Neuron (in vitro differentiated cells): ENCODE measurements at regions not wholly inside any gene's neighbourhood (a gene's known extent, or its start where the extent isn't known, plus 50 kb on each side); places are given as distances from the start of the nearest gene placed in this dataset.

Source experiments
- H2AFZ ChIP-seq: one replicate; pipeline ENCODE4 v1.6.1; 2013; ENCODE audit warnings: low read depth, mild to moderate bottlenecking, inconsistent platforms, low read length, moderate library complexity
- H3K27me3 ChIP-seq: one replicate; pipeline ENCODE4 v1.6.1; 2013; ENCODE audit warnings: low read length; ENCODE audit not compliant: insufficient read depth
- H3K36me3 ChIP-seq: one replicate; pipeline ENCODE4 v1.6.1; 2013; ENCODE audit warnings: low read length; ENCODE audit not compliant: insufficient read depth
- H3K4me1 ChIP-seq: one replicate; pipeline ENCODE4 v1.6.1; 2013; ENCODE audit warnings: low read length; ENCODE audit not compliant: insufficient read depth
- H3K4me3 ChIP-seq: 2 replicates; pipeline ENCODE4 v1.5.1; 2013; ENCODE audit warnings: mild to moderate bottlenecking, low read length, moderate library complexity
- H3K9me3 ChIP-seq: one replicate; pipeline ENCODE4 v1.6.1; 2013; ENCODE audit warnings: low read length

DNA sequence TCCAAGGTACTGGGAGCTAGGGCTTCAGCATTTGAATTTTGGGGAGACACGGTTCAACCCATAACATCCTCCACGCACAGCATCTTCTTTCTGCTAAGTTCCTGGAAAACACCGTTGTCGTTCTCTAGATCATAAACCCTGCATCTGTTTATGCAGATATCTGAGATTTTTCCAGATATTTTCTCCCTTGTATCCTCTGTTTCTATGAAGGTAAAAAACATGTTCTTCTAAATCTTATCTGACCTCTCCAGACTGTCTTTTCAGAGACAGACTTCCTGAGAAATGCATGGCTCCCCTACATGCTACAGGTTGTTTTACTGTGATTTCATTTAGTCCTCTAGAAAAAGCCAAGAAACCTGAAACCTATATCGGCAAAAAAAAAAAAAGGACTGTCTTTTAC lies 152.3 kb upstream of the KLF3 start:
- no peak overlapping the region for H3K4me3 ChIP-seq
- no peaks in the 10 kb centered on the region for H3K4me1 ChIP-seq
- H3K36me3 ChIP-seq: no peaks in the 10 kb centered on the region
- no peak overlapping the region for H2AFZ ChIP-seq
- H3K9me3 ChIP-seq: peaks cover 3% of the 10 kb centered on the region
- H3K27me3 ChIP-seq: no peaks in the 10 kb centered on the region

DNA sequence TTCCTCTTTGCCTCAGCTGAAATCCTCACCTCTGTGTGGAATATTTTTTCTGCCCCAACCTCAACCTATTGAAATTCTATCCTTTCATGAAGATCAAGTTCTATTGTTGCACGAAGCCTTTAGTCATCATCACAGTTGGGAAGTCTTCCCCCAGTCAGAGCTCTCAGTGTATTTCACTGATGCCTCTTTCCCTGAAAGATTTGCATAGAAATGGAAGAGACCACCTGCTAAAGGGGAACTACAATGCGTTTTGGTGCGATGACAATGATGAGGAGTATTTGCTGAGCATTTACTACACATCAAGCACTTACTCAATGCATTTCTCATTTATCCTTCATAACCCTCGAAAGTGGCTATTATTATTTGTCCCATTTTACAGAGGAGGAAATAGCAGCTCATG lies 151.2 kb upstream of the KLF3 start:
- H2AFZ ChIP-seq: no peak overlapping the region
- no peaks in the 10 kb centered on the region for H3K4me1 ChIP-seq
- no peak overlapping the region for H3K4me3 ChIP-seq
- peaks cover 3% of the 10 kb centered on the region for H3K9me3 ChIP-seq
- no peaks in the 10 kb centered on the region for H3K36me3 ChIP-seq
- H3K27me3 ChIP-seq: no peaks in the 10 kb centered on the region

DNA sequence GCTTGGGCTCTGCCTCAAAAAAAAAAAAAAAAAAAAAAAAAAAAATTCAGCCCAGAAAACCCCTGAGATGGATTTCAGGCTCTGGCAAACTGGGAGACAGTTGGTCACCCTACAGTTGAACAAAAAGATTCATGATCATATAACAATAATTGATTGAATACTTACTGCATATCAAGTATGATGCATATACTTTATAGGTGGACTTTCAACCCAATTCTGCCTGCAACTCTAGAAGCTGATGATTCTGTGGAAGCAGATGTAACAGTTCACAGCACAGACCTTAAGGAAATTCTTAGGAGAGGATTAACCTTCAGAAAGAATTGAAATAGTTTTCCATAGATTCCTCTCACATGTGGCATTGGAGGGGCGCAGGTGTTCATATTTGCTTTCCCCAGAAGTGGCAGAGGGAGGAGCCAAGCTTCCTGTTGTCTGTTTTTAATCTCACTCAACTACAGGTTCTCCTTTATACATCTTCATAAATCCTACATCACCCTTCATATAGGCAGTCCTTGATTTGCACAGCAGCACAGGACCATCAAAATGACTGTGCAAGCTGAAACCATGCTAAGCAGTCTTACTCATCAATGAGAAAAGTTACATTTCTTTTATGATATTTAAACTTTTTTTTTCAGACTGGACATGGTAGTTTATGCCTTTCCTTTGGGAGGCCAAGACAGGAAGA lies 149.4 kb upstream of the KLF3 start:
- Histone ChIP-seq H3K4me1 (no peaks in the 10 kb centered on the region), H3K4me3 (no peak overlapping the region), H3K36me3 (no peaks in the 10 kb centered on the region), H3K9me3 (peaks cover 3% of the 10 kb centered on the region), H2AFZ (no peak overlapping the region), H3K27me3 (no peaks in the 10 kb centered on the region)

DNA sequence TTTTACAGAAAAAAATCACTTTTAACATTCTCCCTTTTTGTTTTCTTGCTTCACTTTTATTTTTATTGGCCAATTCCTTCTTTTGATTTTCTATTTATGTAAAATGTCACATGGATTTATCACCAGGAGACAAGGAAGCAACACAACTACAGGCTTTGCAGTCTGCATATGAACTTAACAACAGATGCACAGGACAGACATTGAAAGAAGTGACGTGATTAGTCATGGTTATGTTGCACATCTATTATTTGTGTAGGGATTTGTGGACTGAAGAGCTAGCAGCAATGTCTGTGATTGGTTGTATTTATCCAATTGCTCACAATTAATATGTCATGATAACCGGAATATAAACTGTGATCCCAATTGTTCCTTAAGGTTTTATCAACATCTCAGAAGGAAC lies 147.8 kb upstream of the KLF3 start:
- no peaks in the 10 kb centered on the region for H3K4me1 ChIP-seq
- no peak overlapping the region for H3K4me3 ChIP-seq
- H2AFZ ChIP-seq: no peak overlapping the region
- H3K9me3 ChIP-seq: no peaks in the 10 kb centered on the region
- no peaks in the 10 kb centered on the region for H3K27me3 ChIP-seq
- no peaks in the 10 kb centered on the region for H3K36me3 ChIP-seq

DNA sequence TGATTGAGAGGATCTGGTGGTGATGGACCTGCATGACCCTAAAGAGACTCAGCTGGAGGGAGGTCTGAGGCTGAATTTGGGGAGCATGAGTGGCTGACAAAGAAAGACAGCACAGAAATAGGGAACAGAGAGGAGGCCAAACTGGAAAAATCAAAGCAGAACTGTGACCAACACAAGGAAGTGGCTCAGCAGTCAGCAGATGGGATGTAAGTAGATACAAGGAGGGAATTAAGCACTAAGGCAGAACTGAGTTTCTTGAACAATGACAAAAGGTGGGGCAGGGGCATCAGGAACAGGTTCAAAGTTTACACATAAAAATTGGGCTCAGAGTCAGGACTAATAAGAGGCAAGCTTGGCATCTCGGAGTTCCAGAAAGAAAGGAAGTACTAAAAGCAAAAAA lies 144.3 kb upstream of the KLF3 start:
- Histone ChIP-seq H3K4me1 (no peaks in the 10 kb centered on the region), H3K36me3 (no peaks in the 10 kb centered on the region), H3K27me3 (no peaks in the 10 kb centered on the region), H3K9me3 (peaks cover 4% of the 10 kb centered on the region), H3K4me3 (no peak overlapping the region), H2AFZ (no peak overlapping the region)

DNA sequence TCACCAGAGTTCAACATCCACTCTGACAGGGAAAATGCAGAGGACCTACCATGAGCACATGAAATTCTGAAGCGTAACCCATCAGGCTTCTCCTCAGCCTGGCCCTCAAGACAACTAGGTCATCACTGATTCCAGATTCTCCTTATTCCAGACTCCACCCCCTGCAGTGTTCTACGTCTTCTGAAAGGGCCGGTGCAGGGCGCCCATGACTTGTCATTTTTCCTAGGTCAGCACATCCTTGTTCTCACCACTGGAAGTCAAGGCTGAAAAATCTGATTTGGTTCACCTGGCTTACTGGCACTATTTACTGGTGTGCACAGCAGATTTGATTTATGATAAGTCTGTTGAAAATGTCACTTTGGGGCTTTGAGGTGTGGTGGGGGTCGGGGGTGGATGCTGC lies 140.9 kb upstream of the KLF3 start:
- Histone ChIP-seq H3K36me3 (no peaks in the 10 kb centered on the region), H2AFZ (no peak overlapping the region), H3K4me3 (no peak overlapping the region), H3K27me3 (no peaks in the 10 kb centered on the region), H3K4me1 (no peaks in the 10 kb centered on the region), H3K9me3 (peaks cover 4% of the 10 kb centered on the region)

DNA sequence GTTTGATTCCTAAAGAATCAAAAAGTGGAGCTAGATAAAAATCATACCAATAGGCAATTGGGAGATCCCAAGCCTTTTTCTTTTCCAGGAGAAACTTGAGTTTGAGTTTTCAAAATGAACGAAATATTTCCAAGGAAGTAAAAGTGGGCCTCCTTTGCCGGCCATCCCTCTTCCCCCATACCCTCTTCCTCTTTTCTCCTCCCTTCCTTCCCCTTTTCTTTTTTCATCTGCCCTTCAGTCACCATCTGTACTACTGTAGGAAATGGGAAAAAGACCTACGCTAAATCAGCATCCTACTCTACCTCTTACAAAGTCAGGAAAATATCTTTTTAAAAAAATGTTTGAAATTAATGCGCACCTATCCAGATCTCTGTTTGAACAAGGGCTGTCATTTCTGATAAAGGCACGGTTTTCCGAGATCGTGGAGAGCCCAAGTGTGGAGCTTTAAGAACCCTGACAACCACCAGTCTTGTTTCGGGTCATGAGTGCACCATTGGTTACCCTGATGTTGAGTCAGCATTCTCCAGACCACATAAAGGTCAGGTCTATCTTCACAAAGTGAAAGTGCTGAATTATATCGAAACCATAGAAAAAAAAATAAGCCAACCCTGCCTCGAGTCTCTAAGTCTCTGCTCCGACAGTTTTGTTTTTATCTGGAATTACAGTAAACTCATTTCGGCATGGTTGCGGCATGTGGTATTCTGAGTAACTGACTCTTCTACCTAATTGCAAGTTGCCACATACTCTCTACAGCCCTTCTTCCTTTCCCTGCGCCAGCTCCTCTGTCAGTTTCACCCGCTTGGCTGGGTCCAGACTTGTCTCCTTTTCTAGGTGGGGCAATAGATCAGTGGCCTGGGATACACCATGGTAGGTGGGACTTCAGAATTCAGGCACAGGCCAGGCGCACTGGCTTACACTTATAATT lies 140.2 kb upstream of the KLF3 start:
- H3K27me3 ChIP-seq: no peaks in the 10 kb centered on the region
- peaks cover 4% of the 10 kb centered on the region for H3K9me3 ChIP-seq
- H2AFZ ChIP-seq: no peak overlapping the region
- no peak overlapping the region for H3K4me3 ChIP-seq
- no peaks in the 10 kb centered on the region for H3K36me3 ChIP-seq
- H3K4me1 ChIP-seq: no peaks in the 10 kb centered on the region

DNA sequence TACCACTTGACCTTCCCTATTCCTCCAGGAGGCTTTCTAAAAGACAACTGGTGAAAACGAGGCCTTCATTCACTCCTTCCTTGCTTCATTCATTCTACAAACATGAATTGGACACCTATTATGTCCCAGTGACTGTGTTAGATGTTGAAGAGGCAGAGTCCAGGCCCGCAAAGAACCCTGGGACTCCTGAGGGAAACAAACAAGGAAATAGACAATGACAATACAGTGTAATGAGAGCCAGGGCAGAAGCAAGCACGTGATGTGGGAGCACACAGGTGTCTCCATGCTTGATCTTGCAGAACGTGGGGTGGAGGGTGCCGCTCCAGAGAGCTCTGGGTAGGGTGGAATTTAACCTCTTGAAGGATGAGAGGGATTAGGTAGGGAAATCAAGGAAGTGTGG lies 137.6 kb upstream of the KLF3 start:
- Histone ChIP-seq H3K4me1 (peaks cover 7% of the 10 kb centered on the region), H3K27me3 (no peaks in the 10 kb centered on the region), H3K9me3 (peaks cover 4% of the 10 kb centered on the region), H3K4me3 (no peak overlapping the region), H2AFZ (no peak overlapping the region), H3K36me3 (no peaks in the 10 kb centered on the region)

DNA sequence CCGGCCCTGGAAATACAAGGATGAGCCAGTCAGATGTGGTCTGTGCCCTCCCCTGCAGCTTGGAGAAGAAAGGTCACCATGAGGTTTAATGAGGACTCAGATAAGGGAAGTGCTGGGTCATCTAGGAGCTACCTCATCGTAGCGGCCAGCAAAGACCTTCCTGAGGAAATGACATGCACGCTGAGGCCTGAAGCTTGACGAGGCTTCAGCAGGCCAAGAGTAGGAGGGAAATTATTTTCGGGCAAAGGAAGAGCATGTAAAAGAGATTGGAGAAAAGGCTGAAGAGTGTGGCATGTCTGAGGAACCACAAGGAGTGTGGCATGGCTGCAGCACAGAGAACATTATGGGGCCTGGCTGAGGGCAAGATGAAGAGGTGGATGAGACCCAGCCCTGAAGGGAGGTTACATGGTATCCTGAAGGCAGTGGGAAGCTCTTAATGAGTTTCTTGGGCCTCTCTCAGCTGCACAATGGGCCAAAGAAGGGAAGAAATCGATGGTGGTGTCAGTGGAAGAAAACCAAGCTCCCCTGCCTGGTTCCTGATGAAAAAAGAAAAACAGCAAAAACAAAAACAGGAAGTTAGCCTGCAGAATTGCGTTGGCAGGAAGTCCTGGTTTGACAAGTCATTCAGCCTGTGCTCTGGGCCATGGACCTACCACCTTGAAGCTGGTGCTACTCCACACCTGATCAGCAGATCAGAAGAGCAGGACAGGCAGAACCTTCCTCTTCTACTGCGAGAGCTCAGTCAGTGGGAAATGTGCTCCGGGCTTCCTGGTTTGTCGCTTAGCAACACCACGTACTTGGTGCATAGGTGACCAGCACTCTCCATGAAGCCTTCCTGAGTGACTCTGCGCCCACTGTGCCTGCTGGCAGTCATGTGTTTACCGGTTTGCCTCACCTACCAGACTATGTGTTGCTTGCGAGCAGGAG lies 134.5 kb upstream of the KLF3 start:
- H3K4me1 ChIP-seq: peaks cover 15% of the 10 kb centered on the region
- no peaks in the 10 kb centered on the region for H3K27me3 ChIP-seq

DNA sequence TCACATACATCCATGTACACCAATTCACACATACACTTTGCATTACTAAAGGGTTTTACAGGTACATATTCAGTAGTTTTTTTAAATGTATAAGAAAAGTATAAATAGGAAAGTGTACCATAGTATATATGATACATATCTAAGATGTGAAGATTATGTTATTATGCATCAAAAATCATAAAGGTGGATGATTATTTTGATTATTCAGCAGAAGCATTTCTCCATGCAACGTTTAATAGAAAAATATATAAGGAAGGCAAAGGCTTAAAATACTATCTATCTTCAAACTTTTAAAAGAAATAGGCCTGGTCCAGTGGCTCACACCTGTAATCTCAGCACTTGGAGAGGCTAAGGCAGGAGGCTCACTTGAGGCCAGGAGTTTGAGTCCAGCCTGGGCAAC lies 133.5 kb upstream of the KLF3 start:
- H3K9me3 ChIP-seq: no peaks in the 10 kb centered on the region
- H3K27me3 ChIP-seq: no peaks in the 10 kb centered on the region
- H2AFZ ChIP-seq: no peak overlapping the region
- peaks cover 15% of the 10 kb centered on the region for H3K4me1 ChIP-seq
- H3K36me3 ChIP-seq: no peaks in the 10 kb centered on the region
- no peak overlapping the region for H3K4me3 ChIP-seq

More for the DNA sequence above, 134.5 kb upstream of the KLF3 start:
- Histone ChIP-seq H2AFZ (no peak overlapping the region), H3K4me3 (no peak overlapping the region), H3K9me3 (no peaks in the 10 kb centered on the region), H3K36me3 (no peaks in the 10 kb centered on the region)

DNA sequence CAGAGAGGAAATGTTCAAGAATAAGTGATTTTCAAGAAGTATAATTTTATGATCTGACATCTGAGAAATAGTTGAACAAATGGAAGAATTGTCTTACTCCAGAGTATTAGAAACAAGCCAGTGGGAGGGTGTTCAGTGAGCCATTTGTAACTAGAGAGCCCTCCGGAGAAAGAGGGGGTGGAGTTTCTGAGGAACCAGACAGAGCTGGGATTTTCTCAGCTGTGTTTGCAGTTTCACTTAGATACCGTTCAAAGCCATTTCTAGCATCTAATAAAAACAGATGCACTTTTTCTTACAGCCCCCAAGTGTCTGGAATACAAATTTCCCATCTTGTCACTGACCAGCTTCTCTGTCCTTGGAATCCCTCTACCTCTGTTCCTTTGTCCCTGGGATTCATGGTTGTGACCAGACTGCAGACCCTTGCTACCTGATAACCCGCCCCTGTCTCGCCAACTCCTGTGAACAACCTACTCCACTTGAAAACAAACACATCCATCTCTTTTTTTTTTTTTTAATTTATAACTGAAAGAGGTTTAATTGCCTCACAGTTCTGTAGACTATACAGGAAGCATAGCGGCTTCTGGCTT lies 132.8 kb upstream of the KLF3 start:
- H3K9me3 ChIP-seq: no peaks in the 10 kb centered on the region
- H3K36me3 ChIP-seq: no peaks in the 10 kb centered on the region
- peak overlapping the region; percentile 62 for H2AFZ ChIP-seq
- no peaks in the 10 kb centered on the region for H3K27me3 ChIP-seq
- no peak overlapping the region for H3K4me3 ChIP-seq
- H3K4me1 ChIP-seq: peaks cover 15% of the 10 kb centered on the region

DNA sequence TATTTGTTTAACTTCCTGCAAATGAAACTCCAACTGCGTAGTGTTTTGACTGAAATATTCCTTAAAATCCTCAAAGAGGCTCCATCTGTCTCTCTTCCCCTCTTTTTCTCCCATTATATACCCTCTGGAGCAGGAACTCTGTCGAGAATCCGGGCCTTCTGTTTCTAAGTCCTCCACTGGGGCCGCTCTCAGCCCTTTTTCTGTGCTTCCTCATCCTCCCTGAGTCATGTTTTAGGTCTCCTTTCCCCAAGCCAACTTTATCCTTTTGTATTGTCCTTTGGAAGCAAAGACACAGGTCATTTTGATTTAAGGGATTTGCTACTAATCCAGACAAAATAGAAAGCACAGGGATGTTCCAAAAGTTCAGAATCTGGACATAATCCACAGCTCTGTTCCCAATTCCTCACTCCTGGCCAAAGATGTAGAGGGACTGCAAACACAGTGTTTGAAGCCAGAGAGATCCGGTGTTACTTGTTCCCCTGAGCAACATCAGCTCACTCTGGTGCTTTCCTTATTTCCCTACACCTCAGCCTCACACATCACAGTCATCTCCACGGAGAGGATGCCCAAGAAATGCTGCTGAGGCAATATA lies 131.0 kb upstream of the KLF3 start:
- Histone ChIP-seq H2AFZ (no peak overlapping the region), H3K4me1 (peaks cover 25% of the 10 kb centered on the region), H3K4me3 (no peak overlapping the region), H3K36me3 (no peaks in the 10 kb centered on the region), H3K27me3 (no peaks in the 10 kb centered on the region), H3K9me3 (no peaks in the 10 kb centered on the region)
